ENCODE measurements at regions not wholly inside any gene's neighbourhood (a gene's known extent, or its start where the extent isn't known, plus 50 kb on each side); places are given as distances from the start of the nearest gene placed in this dataset.
"Not testable (repeated sequence)": the region's sequence is repeated elsewhere in the genome, so short reads cannot be mapped to it uniquely, and the experiment has no call there.

DNA sequence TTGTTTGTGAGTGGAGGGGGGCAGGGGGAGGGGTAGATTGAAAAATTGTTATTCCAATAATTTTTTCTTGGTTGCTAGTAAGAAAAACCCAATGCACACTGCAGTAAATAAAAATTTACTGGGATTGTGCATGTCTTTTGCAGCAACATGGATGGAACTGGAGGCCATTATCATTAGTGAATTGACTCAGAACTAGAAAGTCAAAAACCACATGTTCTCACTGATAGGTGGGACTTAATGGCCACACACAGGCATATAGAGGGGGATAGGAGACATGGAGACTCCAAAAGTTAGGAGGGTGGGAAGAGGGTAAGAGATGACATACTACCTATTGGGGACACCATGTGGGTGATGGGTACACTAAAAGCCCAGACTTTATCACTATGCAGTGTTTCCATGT, 67.2 kb downstream of the BUB3 start:
- TF ChIP-seq, protein P1, sequence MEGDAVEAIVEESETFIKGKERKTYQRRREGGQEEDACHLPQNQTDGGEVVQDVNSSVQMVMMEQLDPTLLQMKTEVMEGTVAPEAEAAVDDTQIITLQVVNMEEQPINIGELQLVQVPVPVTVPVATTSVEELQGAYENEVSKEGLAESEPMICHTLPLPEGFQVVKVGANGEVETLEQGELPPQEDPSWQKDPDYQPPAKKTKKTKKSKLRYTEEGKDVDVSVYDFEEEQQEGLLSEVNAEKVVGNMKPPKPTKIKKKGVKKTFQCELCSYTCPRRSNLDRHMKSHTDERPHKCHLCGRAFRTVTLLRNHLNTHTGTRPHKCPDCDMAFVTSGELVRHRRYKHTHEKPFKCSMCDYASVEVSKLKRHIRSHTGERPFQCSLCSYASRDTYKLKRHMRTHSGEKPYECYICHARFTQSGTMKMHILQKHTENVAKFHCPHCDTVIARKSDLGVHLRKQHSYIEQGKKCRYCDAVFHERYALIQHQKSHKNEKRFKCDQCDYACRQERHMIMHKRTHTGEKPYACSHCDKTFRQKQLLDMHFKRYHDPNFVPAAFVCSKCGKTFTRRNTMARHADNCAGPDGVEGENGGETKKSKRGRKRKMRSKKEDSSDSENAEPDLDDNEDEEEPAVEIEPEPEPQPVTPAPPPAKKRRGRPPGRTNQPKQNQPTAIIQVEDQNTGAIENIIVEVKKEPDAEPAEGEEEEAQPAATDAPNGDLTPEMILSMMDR (conservative IDR thresholded peaks at IDR 0.05; ENCODE audit: low read depth, low read length): no peak
- no peak overlapping the region for H3K4me3 ChIP-seq (ENCODE audit: low read length)
- no peak for DNase-seq (ENCODE audit: low read depth)

DNA sequence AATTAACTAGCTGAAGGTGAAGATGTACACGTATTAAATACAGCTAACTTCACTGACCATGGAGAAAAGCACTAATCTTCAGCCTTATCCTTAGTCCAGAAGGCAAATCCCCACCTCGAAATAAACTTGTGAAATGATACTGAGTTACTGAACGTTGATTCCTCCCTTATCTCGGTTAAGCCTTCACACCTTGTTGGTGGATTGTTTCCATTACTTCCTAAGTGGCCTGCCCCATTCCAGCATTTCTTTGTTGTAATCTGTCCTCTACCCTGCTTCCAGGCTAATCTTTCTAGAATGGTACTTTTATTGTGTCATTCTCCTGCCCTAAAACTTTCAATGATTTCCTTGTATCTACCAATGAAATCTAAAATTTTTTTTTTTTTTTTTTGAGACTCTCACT, 68.6 kb downstream of the BUB3 start:
- no peak overlapping the region for H3K4me3 ChIP-seq (ENCODE audit: low read length)
- TF ChIP-seq, protein P1 (conservative IDR thresholded peaks at IDR 0.05; ENCODE audit: low read depth, low read length): no peak
- DNase-seq (ENCODE audit: low read depth): no peak

DNA sequence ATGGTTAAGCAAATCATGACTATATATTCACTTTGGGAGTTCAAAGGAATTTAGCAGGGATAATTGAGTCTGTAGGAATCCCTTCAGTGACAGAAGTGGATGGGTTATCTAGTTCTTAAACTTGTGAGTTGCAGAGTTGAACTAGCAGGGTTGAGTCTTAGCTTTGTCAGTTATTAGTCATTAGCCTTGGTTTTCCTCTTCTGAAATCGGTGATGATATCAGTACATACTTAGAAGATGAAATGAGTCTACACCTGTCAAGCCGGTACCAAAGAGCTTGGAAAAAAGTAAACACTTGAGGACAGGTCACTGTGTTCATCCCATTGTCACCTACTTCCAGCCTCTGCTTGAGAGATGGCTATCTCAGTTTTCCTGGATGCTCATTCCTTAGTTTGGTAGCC, 73.5 kb downstream of the BUB3 start:
- DNase-seq (ENCODE audit: low read depth): no peak
- no peak overlapping the region for H3K4me3 ChIP-seq (ENCODE audit: low read length)
- TF ChIP-seq, protein P1 (conservative IDR thresholded peaks at IDR 0.05; ENCODE audit: low read depth, low read length): no peak

- no peak for DNase-seq (ENCODE audit: low read depth)
- no peak overlapping the region for H3K4me3 ChIP-seq (ENCODE audit: low read length)
- TF ChIP-seq, protein P1 (conservative IDR thresholded peaks at IDR 0.05; ENCODE audit: low read depth, low read length): no peak
Measured at GRCh38 chr10:123229927-123230630, 75.9 kb downstream of the BUB3 start.

GRCh38 chr10:123232879-123233278, 78.7 kb downstream of the BUB3 start:
- H3K4me3 ChIP-seq (ENCODE audit: low read length); DNase-seq (ENCODE audit: low read depth): not testable (repeated sequence)

- not testable (repeated sequence) for H3K4me3 ChIP-seq (ENCODE audit: low read length); DNase-seq (ENCODE audit: low read depth)
Measured at GRCh38 chr10:123235014-123235413, 80.8 kb downstream of the BUB3 start.

GRCh38 chr10:123236126-123236525, 81.9 kb downstream of the BUB3 start:
- TF ChIP-seq, protein P1 (conservative IDR thresholded peaks at IDR 0.05; ENCODE audit: low read depth, low read length): peak; percentile 43
- no peak overlapping the region for H3K4me3 ChIP-seq (ENCODE audit: low read length)
- no peak for DNase-seq (ENCODE audit: low read depth)

- TF ChIP-seq, protein P1 (conservative IDR thresholded peaks at IDR 0.05; ENCODE audit: low read depth, low read length): no peak
- H3K4me3 ChIP-seq (ENCODE audit: low read length): no peak overlapping the region
- DNase-seq (ENCODE audit: low read depth): no peak
Measured at GRCh38 chr10:123240250-123240649, 86.0 kb downstream of the BUB3 start.
